Activated naive CD8-positive, alpha-beta T cell treated with anti-CD3 and anti-CD28 coated beads for 36 hours (primary cell): ENCODE measurements at regions not wholly inside any gene's neighbourhood (a gene's known extent, or its start where the extent isn't known, plus 50 kb on each side); places are given as distances from the start of the nearest gene placed in this dataset.

Experiments used
- DNase-seq: peaks from one replicate; pipeline ENCODE4 v3.0.0; 2021
- H3K27ac Mint-ChIP-seq: one replicate; pipeline ENCODE4 v1.8.0; 2022; ENCODE audit warnings: mild to moderate bottlenecking, moderate library complexity, mixed read lengths
- H3K27me3 Mint-ChIP-seq: one replicate; pipeline ENCODE4 v1.8.0; 2022; ENCODE audit warnings: mild to moderate bottlenecking, mixed read lengths
- H3K36me3 Mint-ChIP-seq: one replicate; pipeline ENCODE4 v1.8.0; 2021; ENCODE audit warnings: mild to moderate bottlenecking, mixed read lengths
- H3K4me1 Mint-ChIP-seq: one replicate; pipeline ENCODE4 v1.8.0; 2021; ENCODE audit warnings: mixed read lengths
- H3K4me3 Mint-ChIP-seq: one replicate; pipeline ENCODE4 v1.8.0; 2022; ENCODE audit warnings: mild to moderate bottlenecking, moderate library complexity, mixed read lengths
- H3K9me3 Mint-ChIP-seq: one replicate; pipeline ENCODE4 v1.8.0; 2022; ENCODE audit warnings: mixed read lengths

DNA sequence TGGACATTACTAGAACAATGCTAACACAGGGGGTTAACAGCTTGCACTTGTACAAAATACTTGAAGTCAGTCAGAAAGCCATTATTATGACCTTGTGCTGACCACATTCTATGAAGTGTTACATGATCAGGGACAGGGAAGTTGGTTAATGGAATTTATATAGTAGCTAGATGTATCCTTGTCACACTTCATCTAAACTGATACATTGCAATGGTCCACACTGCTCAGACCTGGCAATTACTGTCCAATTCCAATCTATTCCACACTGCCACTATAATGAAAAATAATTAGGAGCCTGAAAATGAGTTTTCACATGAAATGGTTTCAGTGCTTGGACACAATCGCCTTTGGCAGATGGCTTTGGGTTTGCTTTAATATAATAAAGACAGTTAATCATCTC lies 850.8 kb downstream of the EPHA7 start:
- Mint-ChIP-seq H3K36me3 (no peaks in the 10 kb centered on the region), H3K27ac (no peak overlapping the region), H3K4me3 (no peak overlapping the region), H3K9me3 (no peaks in the 10 kb centered on the region), H3K4me1 (no peaks in the 10 kb centered on the region), H3K27me3 (no peaks in the 10 kb centered on the region)
- DNase-seq: no peak

DNA sequence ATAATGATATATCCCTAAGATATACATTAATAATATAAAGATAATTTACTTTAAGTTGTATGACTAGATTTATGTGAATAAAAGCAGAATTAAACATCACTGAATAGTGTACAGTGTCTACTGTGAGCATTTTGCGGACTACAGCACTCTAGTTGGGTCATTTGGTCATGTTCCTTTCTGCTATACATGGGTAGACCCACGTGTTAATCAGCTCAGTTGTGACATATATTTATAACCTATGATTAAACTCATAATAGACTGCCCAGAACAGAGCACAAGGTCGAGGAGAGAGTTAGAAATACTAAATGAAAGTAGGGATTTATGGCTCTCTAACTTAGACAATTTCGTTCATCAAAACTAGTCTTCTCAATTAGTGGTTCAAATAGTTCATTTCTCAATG lies 852.7 kb downstream of the EPHA7 start:
- no peaks in the 10 kb centered on the region for H3K27me3 Mint-ChIP-seq
- DNase-seq: no peak
- no peak overlapping the region for H3K27ac Mint-ChIP-seq
- no peaks in the 10 kb centered on the region for H3K4me1 Mint-ChIP-seq
- no peaks in the 10 kb centered on the region for H3K36me3 Mint-ChIP-seq
- H3K4me3 Mint-ChIP-seq: no peak overlapping the region
- no peaks in the 10 kb centered on the region for H3K9me3 Mint-ChIP-seq

DNA sequence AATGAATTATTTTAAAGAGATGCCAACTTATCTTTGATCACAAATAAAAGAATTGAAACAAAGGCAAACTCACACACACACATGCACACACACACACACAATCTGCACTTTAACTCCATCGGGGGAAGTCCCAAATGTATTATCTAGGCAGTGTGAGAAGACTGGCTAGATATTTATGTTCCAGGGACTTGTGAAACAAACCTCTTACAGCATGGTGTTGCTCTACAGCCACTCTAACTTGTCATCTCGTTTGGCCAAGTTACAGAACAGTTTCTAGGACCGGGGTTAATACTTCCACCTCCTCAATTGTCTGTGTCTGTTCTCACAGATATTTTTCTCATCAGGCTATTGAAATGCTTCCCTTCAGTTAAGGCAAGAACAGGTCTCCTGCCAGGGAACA lies 855.0 kb downstream of the EPHA7 start:
- no peak overlapping the region for H3K27ac Mint-ChIP-seq
- no peak overlapping the region for H3K4me3 Mint-ChIP-seq
- H3K36me3 Mint-ChIP-seq: no peaks in the 10 kb centered on the region
- H3K27me3 Mint-ChIP-seq: no peaks in the 10 kb centered on the region
- DNase-seq: no peak
- no peaks in the 10 kb centered on the region for H3K9me3 Mint-ChIP-seq
- H3K4me1 Mint-ChIP-seq: no peaks in the 10 kb centered on the region

DNA sequence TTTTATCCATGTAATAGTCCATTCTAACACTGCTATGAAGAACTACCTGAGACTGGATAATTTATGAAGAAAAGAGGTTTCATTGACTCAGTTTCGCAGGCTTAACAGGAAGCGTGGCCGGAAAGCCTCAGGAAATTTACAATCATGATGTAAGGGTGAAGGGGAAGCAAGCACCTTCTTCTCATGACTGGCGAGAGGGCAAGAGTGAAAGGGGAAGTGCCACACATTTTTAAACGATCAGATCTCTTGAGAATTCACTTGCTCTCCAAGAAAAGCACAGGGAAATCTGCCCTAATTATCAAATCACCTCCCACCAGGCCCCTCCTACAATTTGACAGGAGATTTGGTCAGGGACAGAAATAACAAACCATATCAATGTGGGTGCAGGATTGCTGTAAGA lies 859.7 kb downstream of the EPHA7 start:
- H3K4me3 Mint-ChIP-seq: no peak overlapping the region
- H3K27ac Mint-ChIP-seq: no peak overlapping the region
- H3K36me3 Mint-ChIP-seq: no peaks in the 10 kb centered on the region
- H3K9me3 Mint-ChIP-seq: no peaks in the 10 kb centered on the region
- DNase-seq: no peak
- H3K4me1 Mint-ChIP-seq: no peaks in the 10 kb centered on the region
- no peaks in the 10 kb centered on the region for H3K27me3 Mint-ChIP-seq

DNA sequence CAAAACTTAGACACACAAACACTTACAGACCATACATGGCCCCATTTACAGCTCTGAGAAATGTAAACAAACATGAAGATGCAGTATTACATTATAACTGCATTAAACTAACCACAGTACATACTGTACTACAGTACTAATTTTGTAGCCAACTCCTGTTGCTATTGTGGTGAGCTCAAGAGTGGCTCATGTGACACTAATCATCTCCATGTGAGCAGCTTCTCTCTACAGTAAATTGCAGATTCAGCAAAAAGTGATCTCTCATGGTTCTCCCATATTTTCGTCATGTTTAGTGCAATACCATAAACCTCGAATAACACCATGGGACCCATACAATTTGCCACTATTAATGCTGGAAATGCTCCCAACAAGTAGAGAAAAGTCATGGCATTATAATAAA lies 860.4 kb downstream of the EPHA7 start:
- no peak for DNase-seq
- no peaks in the 10 kb centered on the region for H3K4me1 Mint-ChIP-seq
- H3K36me3 Mint-ChIP-seq: no peaks in the 10 kb centered on the region
- H3K9me3 Mint-ChIP-seq: no peaks in the 10 kb centered on the region
- H3K27ac Mint-ChIP-seq: no peak overlapping the region
- H3K27me3 Mint-ChIP-seq: no peaks in the 10 kb centered on the region
- no peak overlapping the region for H3K4me3 Mint-ChIP-seq

DNA sequence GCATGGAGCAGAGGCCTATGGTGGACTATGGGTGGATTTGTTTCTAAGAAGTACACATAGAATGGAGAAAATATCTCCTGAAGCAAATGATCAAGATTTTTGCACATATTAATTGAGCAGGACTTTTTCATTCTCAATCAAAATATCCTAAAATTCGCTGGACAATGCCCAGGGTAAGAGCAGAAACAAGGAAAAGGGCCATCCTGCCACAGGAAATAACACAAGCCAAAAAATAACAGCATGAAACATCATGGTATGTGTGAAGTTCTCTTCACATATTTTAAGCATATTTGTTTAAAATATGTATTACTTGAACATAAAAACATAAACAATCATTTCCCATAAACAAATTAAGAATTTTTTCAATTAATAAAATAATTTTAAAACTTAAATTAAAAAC lies 868.9 kb downstream of the EPHA7 start:
- DNase-seq: no peak
- Mint-ChIP-seq H3K9me3 (peaks cover 4% of the 10 kb centered on the region), H3K4me1 (no peaks in the 10 kb centered on the region), H3K27me3 (no peaks in the 10 kb centered on the region), H3K36me3 (no peaks in the 10 kb centered on the region), H3K27ac (no peak overlapping the region), H3K4me3 (no peak overlapping the region)

DNA sequence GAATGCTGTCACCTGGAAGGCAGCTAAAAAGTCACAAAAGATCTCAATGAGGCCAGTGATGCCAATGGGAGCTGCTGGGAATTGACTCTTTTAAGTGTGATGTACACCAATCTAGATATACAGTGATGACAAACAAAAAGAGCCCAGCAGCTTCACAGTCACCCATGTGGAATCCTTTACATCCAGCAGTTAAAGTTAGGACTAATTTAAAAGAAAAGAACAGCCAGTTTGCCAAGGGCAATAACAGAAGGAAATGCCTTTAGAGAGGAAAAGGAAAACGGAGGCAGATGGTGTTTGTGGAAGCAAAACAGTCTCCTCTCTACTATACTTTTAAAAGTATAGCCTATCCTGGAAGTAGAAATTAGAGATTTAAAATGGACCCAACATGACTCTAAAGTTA lies 873.5 kb downstream of the EPHA7 start:
- Mint-ChIP-seq H3K36me3 (no peaks in the 10 kb centered on the region), H3K4me3 (no peak overlapping the region)

DNA sequence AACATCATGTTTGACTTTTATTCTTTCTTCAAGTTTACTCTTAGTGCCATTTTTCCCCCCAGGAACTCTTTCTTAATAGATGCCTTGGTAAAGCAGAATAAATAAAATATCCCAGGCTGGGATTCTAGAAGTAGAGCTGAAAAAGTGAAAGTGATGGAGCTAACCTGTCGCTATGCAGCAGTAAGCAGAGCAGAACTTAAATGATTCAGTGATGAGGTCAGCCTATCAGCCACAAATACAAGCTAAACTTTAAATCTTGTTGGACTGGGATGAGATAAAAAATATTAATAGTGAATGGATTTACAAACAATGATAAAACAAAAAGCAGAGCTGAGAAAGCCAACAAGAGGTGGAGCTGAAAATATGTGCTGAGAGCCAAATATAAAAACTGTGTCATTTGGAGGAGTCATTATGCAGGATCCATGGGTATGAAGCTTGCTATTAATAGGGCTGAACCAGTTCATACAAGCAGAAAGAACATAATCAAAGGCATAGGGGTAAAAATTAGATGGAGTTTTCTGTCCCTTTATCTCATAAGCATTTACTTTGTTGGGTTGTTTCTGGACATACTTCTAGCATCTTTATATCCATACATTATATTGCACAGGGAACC lies 877.8 kb downstream of the EPHA7 start:
- Mint-ChIP-seq H3K4me1 (no peaks in the 10 kb centered on the region), H3K27me3 (no peaks in the 10 kb centered on the region)
- no peak for DNase-seq

More for the DNA sequence above, 873.5 kb downstream of the EPHA7 start:
- Mint-ChIP-seq H3K4me1 (no peaks in the 10 kb centered on the region), H3K27ac (no peak overlapping the region), H3K9me3 (peaks cover 4% of the 10 kb centered on the region), H3K27me3 (no peaks in the 10 kb centered on the region)
- DNase-seq: no peak

DNA sequence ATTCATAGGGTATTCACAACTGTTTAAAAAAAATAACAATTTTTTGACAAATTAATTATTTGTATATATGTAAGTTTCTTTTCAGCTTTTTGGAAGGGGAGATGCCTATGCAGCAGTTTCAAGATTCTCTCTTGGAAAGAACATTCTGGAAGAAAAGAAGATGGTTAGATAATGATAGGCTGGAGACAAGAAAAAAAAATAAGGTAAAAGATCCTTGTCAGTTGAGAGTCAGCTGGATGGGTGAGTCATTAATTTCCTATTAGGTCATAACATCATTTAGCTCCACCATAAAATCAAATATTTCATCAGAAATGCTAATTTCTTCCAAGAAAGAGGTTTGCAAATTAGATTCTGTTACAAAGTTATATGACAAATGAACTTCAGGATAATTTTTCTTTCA lies 880.4 kb downstream of the EPHA7 start:
- H3K4me1 Mint-ChIP-seq: no peaks in the 10 kb centered on the region
- no peaks in the 10 kb centered on the region for H3K36me3 Mint-ChIP-seq
- DNase-seq: no peak
- H3K4me3 Mint-ChIP-seq: no peak overlapping the region
- peaks cover 4% of the 10 kb centered on the region for H3K9me3 Mint-ChIP-seq
- no peaks in the 10 kb centered on the region for H3K27me3 Mint-ChIP-seq
- no peak overlapping the region for H3K27ac Mint-ChIP-seq

More for the DNA sequence above, 877.8 kb downstream of the EPHA7 start:
- H3K36me3 Mint-ChIP-seq: no peaks in the 10 kb centered on the region
- H3K4me3 Mint-ChIP-seq: no peak overlapping the region
- no peaks in the 10 kb centered on the region for H3K9me3 Mint-ChIP-seq
- H3K27ac Mint-ChIP-seq: no peak overlapping the region

DNA sequence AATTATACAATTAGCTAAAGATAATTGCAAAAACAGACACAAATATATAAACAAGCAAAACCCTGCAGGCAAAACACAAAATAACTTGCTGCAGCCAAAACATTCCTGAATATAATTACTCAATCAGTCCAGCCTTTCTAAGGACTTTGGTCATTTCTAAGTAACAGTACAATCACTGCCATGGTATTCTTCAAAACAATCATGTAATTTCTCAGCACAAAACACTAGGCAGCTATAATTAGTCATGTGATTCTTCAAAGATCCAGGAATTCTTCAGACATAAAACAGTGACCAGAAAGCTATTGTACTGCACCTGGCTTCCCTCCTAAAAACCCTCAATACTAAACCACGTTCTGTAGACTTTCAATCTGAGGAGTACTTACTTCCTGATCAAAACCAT lies 881.1 kb downstream of the EPHA7 start:
- Mint-ChIP-seq H3K36me3 (no peaks in the 10 kb centered on the region), H3K4me1 (no peaks in the 10 kb centered on the region), H3K4me3 (no peak overlapping the region), H3K9me3 (peaks cover 4% of the 10 kb centered on the region), H3K27me3 (no peaks in the 10 kb centered on the region), H3K27ac (no peak overlapping the region)
- no peak for DNase-seq

DNA sequence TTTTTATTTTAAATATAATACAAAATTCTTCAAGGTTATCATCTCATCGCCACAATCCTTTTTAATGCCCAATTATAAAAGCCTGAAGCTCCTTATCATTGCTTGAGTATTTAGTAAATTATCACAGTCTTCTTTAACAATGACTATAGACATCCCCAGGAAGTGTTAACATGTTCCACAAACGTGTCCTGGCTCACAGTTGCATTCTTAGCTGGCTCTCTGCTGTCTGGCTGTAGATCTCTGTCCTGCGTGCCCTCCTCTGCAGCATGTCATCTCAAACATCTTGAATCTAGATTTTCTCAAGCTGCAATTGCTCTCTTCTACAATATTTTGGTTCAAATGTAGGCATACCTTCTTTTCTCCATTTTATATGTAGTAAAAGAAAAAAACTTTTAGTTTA lies 885.2 kb downstream of the EPHA7 start:
- Mint-ChIP-seq H3K4me3 (no peak overlapping the region), H3K27ac (no peak overlapping the region), H3K36me3 (no peaks in the 10 kb centered on the region), H3K27me3 (no peaks in the 10 kb centered on the region), H3K4me1 (no peaks in the 10 kb centered on the region), H3K9me3 (peaks cover 4% of the 10 kb centered on the region)
- no peak for DNase-seq

DNA sequence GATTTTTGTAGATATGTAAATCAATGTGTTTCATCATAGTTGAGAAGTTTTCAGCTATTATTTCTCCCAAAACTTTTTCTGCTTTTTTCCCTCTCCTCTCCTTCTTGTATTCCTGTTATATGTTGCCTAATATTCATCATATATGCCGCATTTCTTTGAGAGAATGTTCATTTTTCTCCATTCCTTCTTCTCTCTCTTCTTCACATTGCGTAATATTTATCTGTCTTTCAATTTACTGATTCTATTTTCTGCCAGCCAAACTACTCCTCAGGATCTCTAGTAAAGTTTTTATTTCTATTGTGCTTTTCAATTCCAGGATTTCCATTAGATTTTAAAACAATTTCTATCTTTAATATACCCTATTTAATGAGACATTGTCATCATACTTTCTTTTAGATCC lies 896.8 kb downstream of the EPHA7 start:
- no peak for DNase-seq
- no peak overlapping the region for H3K4me3 Mint-ChIP-seq
- H3K27me3 Mint-ChIP-seq: no peaks in the 10 kb centered on the region
- no peak overlapping the region for H3K27ac Mint-ChIP-seq
- H3K36me3 Mint-ChIP-seq: no peaks in the 10 kb centered on the region
- H3K4me1 Mint-ChIP-seq: no peaks in the 10 kb centered on the region
- peaks cover 5% of the 10 kb centered on the region for H3K9me3 Mint-ChIP-seq

DNA sequence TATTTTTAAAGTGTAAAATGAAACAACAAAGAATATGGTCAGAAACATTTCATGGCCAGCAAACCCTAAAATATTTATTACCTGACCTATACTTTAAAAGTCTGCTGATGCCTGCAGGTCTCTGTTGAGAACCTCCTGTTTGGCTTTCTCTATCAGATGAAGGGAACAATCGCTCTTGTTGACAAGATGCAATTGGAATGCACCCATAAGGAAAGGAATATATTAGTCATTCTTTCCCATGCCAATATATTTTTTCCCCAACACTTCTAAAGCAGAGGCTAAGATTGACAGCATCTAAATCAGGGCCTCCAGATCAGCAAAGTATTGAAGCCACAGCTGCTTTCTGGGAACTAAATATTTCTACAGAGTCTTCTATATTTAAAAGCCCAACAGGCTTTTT lies 897.8 kb downstream of the EPHA7 start:
- Mint-ChIP-seq H3K36me3 (no peaks in the 10 kb centered on the region), H3K27ac (no peak overlapping the region), H3K27me3 (no peaks in the 10 kb centered on the region), H3K4me1 (no peaks in the 10 kb centered on the region), H3K9me3 (peaks cover 5% of the 10 kb centered on the region), H3K4me3 (no peak overlapping the region)
- no peak for DNase-seq

DNA sequence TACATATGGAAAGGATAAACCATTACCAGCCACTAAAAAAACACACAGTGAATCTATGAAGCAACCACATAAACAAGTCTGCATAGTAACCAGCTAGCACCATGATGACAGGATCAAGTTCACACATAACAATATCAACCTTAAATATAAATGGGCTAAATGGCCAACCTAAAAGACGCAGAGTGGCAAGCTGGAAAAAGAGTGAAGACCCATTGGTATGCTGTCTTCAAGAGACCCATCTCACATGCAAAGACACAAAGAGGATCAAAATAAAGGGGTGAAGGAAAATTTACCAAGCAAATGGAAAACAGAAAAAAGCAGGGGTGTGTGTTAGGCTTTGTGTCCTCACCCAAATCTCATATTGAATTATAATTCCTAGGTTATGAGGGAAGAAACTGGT lies 909.2 kb downstream of the EPHA7 start:
- no peaks in the 10 kb centered on the region for H3K36me3 Mint-ChIP-seq
- DNase-seq: no peak
- H3K27ac Mint-ChIP-seq: no peak overlapping the region
- no peak overlapping the region for H3K4me3 Mint-ChIP-seq
- no peaks in the 10 kb centered on the region for H3K27me3 Mint-ChIP-seq
- peaks cover 6% of the 10 kb centered on the region for H3K9me3 Mint-ChIP-seq
- H3K4me1 Mint-ChIP-seq: no peaks in the 10 kb centered on the region

DNA sequence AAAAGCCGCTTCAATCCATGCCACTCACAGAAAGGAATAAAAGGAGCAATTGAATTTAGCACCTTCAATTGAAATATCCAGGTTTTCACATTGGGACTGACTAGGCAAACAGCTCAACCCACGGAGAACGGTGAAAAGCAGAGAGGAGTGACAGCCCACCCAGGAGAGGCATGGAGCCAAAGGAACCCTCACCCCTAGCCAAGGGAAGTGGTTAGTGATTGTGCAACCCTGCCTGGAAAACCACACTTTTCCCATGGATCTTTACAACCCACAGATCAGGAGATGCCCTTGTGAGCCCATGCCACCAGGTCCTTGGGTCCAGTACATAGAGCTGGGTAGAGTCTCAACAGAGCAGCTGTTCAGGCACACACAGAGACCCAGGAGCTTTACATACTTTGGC lies 911.8 kb downstream of the EPHA7 start:
- Mint-ChIP-seq H3K4me1 (no peaks in the 10 kb centered on the region), H3K36me3 (no peaks in the 10 kb centered on the region), H3K4me3 (no peak overlapping the region), H3K27me3 (no peaks in the 10 kb centered on the region), H3K27ac (no peak overlapping the region), H3K9me3 (peaks cover 6% of the 10 kb centered on the region)
- no peak for DNase-seq

DNA sequence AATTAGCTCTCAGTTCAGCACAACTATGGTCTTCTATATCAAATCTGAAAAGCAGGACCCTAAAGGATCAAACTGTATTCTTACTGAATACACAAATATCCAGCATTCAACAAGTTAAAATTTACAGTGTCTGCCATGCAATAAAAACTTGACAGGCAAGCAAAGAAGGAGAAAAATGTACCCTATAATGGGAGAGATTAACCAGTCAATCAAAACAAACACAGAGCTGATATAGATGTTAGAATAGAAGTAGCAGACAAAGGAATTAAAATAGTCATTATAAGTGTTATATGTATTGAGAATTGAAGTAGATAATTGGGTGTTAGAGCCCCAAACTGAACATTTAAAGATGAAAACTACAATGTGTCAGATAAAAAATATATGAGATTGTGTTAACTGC lies 914.9 kb downstream of the EPHA7 start:
- Mint-ChIP-seq H3K4me3 (no peak overlapping the region), H3K27me3 (no peaks in the 10 kb centered on the region), H3K9me3 (peaks cover 5% of the 10 kb centered on the region), H3K27ac (no peak overlapping the region), H3K4me1 (no peaks in the 10 kb centered on the region), H3K36me3 (no peaks in the 10 kb centered on the region)
- DNase-seq: no peak

DNA sequence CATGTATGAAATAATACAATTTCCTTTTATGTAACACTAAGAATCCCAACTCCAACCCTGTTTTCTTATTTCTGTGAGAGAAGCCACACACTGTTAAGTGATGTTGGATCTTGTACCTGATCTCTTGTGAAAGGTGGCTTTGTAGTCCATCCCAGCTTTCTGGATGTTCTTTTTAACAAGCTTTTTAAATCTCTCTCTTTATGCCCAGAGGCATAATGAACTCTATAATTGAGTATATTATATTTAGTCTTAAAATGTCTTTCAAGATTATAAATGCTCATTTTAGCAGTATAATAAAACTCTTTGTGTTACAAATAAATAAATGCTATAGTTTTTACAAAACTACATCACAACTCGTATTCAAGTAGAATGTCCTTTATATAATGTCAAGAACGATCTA lies 922.1 kb downstream of the EPHA7 start:
- H3K27me3 Mint-ChIP-seq: no peaks in the 10 kb centered on the region
- no peak overlapping the region for H3K4me3 Mint-ChIP-seq
- no peaks in the 10 kb centered on the region for H3K9me3 Mint-ChIP-seq
- no peak for DNase-seq
- no peaks in the 10 kb centered on the region for H3K4me1 Mint-ChIP-seq
- no peaks in the 10 kb centered on the region for H3K36me3 Mint-ChIP-seq
- no peak overlapping the region for H3K27ac Mint-ChIP-seq
